B cell (primary cell): ENCODE measurements at regions not wholly inside any gene's neighbourhood (a gene's known extent, or its start where the extent isn't known, plus 50 kb on each side); places are given as distances from the start of the nearest gene placed in this dataset.

Source experiments
- EZH2 ChIP-seq: IDR thresholded peaks from 2 replicates; pipeline ENCODE4 v1.6.1; 2012; ENCODE audit warnings: borderline replicate concordance, low read depth, mild to moderate bottlenecking, moderate library complexity, low read length; ENCODE audit not compliant: insufficient read depth, poor library complexity, severe bottlenecking
- TF ChIP-seq, protein P1 (sequence below): fragments of 200-600 bp; IDR thresholded peaks from one replicate; pipeline ENCODE4 v1.8.0; 2022; ENCODE audit warnings: antibody characterized with exemption, mild to moderate bottlenecking

GRCh38 chr5:51811883-51812471 lies 428.7 kb downstream of the ISL1 start:
- TF ChIP-seq, protein P1, sequence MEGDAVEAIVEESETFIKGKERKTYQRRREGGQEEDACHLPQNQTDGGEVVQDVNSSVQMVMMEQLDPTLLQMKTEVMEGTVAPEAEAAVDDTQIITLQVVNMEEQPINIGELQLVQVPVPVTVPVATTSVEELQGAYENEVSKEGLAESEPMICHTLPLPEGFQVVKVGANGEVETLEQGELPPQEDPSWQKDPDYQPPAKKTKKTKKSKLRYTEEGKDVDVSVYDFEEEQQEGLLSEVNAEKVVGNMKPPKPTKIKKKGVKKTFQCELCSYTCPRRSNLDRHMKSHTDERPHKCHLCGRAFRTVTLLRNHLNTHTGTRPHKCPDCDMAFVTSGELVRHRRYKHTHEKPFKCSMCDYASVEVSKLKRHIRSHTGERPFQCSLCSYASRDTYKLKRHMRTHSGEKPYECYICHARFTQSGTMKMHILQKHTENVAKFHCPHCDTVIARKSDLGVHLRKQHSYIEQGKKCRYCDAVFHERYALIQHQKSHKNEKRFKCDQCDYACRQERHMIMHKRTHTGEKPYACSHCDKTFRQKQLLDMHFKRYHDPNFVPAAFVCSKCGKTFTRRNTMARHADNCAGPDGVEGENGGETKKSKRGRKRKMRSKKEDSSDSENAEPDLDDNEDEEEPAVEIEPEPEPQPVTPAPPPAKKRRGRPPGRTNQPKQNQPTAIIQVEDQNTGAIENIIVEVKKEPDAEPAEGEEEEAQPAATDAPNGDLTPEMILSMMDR, result no peak
- TF ChIP-seq EZH2, result no peak
